Stimulated activated CD4-positive, alpha-beta T cell treated with anti-CD3 and anti-CD28 coated beads, Interleukin-4, amount 100 ng/mL, for 1 hour (primary cell): ENCODE measurements at regions not wholly inside any gene's neighbourhood (a gene's known extent, or its start where the extent isn't known, plus 50 kb on each side); places are given as distances from the start of the nearest gene placed in this dataset.
"Not testable (repeated sequence)": the region's sequence is repeated elsewhere in the genome, so short reads cannot be mapped to it uniquely, and the experiment has no call there.

Experiments used
- DNase-seq: peaks from one replicate; pipeline ENCODE4 v3.0.0-alpha.2; 2020

GRCh38 chr5:72648480-72648879 is 141.3 kb upstream of the ZNF366 start:
- DNase-seq = no peak

- DNase-seq = no peak
These were observed 140.6 kb upstream of the ZNF366 start for GRCh38 chr5:72647806-72648205.

- DNase-seq = no peak
These were observed 139.1 kb upstream of the ZNF366 start for GRCh38 chr5:72646246-72646866.

- no peak for DNase-seq
These were observed 138.0 kb upstream of the ZNF366 start for GRCh38 chr5:72645064-72645846.

GRCh38 chr5:72644296-72644695 is 137.1 kb upstream of the ZNF366 start:
- DNase-seq = no peak

GRCh38 chr5:72641164-72641563 is 134.0 kb upstream of the ZNF366 start:
- DNase-seq = no peak

GRCh38 chr5:72637058-72637457 is 129.8 kb upstream of the ZNF366 start:
- DNase-seq = no peak

GRCh38 chr5:72636565-72636964 is 129.4 kb upstream of the ZNF366 start:
- not testable (repeated sequence) for DNase-seq

GRCh38 chr5:72634444-72634843 is 127.2 kb upstream of the ZNF366 start:
- DNase-seq = no peak

GRCh38 chr5:72633649-72634048 is 126.4 kb upstream of the ZNF366 start:
- DNase-seq = no peak

GRCh38 chr5:72633041-72633445 is 125.8 kb upstream of the ZNF366 start:
- no peak for DNase-seq

GRCh38 chr5:72630721-72631120 is 123.5 kb upstream of the ZNF366 start:
- DNase-seq = no peak

- DNase-seq = no peak
These were observed 122.9 kb upstream of the ZNF366 start for GRCh38 chr5:72630081-72630480.

- DNase-seq = no peak
These were observed 121.7 kb upstream of the ZNF366 start for GRCh38 chr5:72628771-72629371.

- no peak for DNase-seq
These were observed 118.1 kb upstream of the ZNF366 start for GRCh38 chr5:72625332-72625731.

- no peak for DNase-seq
These were observed 117.5 kb upstream of the ZNF366 start for GRCh38 chr5:72624641-72625236.

- no peak for DNase-seq
These were observed 116.7 kb upstream of the ZNF366 start for GRCh38 chr5:72623936-72624335.

GRCh38 chr5:72623323-72623722 is 116.1 kb upstream of the ZNF366 start:
- DNase-seq = no peak

- DNase-seq = no peak
These were observed 115.1 kb upstream of the ZNF366 start for GRCh38 chr5:72622170-72622760.

- no peak for DNase-seq
These were observed 114.4 kb upstream of the ZNF366 start for GRCh38 chr5:72621576-72621975.

- DNase-seq = no peak
These were observed 112.5 kb upstream of the ZNF366 start for GRCh38 chr5:72619677-72620076.

- no peak for DNase-seq
These were observed 112.0 kb upstream of the ZNF366 start for GRCh38 chr5:72619251-72619650.

GRCh38 chr5:72618708-72619107 is 111.5 kb upstream of the ZNF366 start:
- DNase-seq = no peak
